SU-DHL-6 (cell line): ENCODE measurements at regions not wholly inside any gene's neighbourhood (a gene's known extent, or its start where the extent isn't known, plus 50 kb on each side); places are given as distances from the start of the nearest gene placed in this dataset.

Experiments
- H2AFZ ChIP-seq: fragments of 200-600 bp; sonication (generic); 2 replicates; pipeline ENCODE4 v1.6.1; 2014; ENCODE audit warnings: low read depth, mild to moderate bottlenecking, moderate library complexity, mixed read lengths, antibody characterized with exemption, low read length; ENCODE audit not compliant: severe bottlenecking
- H3F3A ChIP-seq: fragments of 200-600 bp; shearing (Covaris generic); 2 replicates; pipeline ENCODE4 v1.6.0; 2016; ENCODE audit warnings: antibody characterized with exemption, mild to moderate bottlenecking; ENCODE audit not compliant: insufficient read depth
- H3K27ac ChIP-seq: fragments of 200-600 bp; sonication (generic); 2 replicates; pipeline ENCODE4 v1.5.1; 2016; ENCODE audit warnings: low read depth, mild to moderate bottlenecking, low read length, moderate library complexity, mixed read lengths
- H3K27me3 ChIP-seq: fragments of 200-600 bp; sonication (generic), shearing (Covaris generic); 2 replicates; pipeline ENCODE4 v1.6.0; 2014; ENCODE audit warnings: mild to moderate bottlenecking, low read length
- H3K36me3 ChIP-seq: fragments of 200-600 bp; sonication (generic); 2 replicates; pipeline ENCODE4 v1.6.1; 2014; ENCODE audit warnings: mild to moderate bottlenecking, low read length, mixed read lengths
- H3K4me2 ChIP-seq: fragments of 300-600, 200-600 bp; shearing (Covaris generic), sonication (generic); 2 replicates; pipeline ENCODE4 v1.6.0; 2014; ENCODE audit warnings: low read length, low read depth, mild to moderate bottlenecking; ENCODE audit not compliant: poor library complexity, severe bottlenecking
- H3K4me3 ChIP-seq: fragments of 200-600 bp; sonication (generic); 2 replicates; pipeline ENCODE4 v1.5.1; 2014; ENCODE audit warnings: antibody characterized with exemption, low read length, mild to moderate bottlenecking, mixed read lengths; ENCODE audit not compliant: insufficient read depth, poor library complexity, severe bottlenecking
- H3K79me2 ChIP-seq: fragments of 200-600 bp; sonication (generic); 2 replicates; pipeline ENCODE4 v1.6.1; 2014; ENCODE audit warnings: mild to moderate bottlenecking, low read length, moderate library complexity; ENCODE audit not compliant: insufficient read depth
- H3K9ac ChIP-seq: fragments of 200-600 bp; sonication (generic); 2 replicates; pipeline ENCODE4 v1.7.0; 2014; ENCODE audit warnings: mild to moderate bottlenecking, low read length
- H3K9me2 ChIP-seq: fragments of 200-600 bp; sonication (generic); replicated peaks from 2 replicates; pipeline ENCODE4 v1.6.1; 2014; ENCODE audit warnings: low read length; ENCODE audit not compliant: insufficient read depth
- H3K9me3 ChIP-seq: fragments of 200-600 bp; sonication (generic); 2 replicates; pipeline ENCODE4 v1.6.1; 2014; ENCODE audit warnings: low read length, mixed read lengths; ENCODE audit not compliant: insufficient read depth
- H4K20me1 ChIP-seq: fragments of 200-600 bp; sonication (generic); 2 replicates; pipeline ENCODE4 v1.6.1; 2014; ENCODE audit warnings: low read depth, mild to moderate bottlenecking, antibody characterized with exemption, low read length, moderate library complexity, mixed read lengths
- EZH2phosphoT487 ChIP-seq: fragments of 200-600 bp; sonication (generic), shearing (Covaris generic); conservative IDR thresholded peaks from 2 replicates; pipeline ENCODE4 v1.6.1; 2018; ENCODE audit warnings: mild to moderate bottlenecking, antibody characterized with exemption, low read length, moderate library complexity, mixed read lengths
- TF ChIP-seq, protein P1 (sequence below): fragments of 200-600 bp; sonication (generic); IDR thresholded peaks from one replicate; pipeline ENCODE4 v1.5.1; 2017; ENCODE audit warnings: antibody characterized with exemption, mild to moderate bottlenecking, low read length, moderate library complexity; ENCODE audit not compliant: insufficient read depth, poor library complexity, severe bottlenecking

DNA sequence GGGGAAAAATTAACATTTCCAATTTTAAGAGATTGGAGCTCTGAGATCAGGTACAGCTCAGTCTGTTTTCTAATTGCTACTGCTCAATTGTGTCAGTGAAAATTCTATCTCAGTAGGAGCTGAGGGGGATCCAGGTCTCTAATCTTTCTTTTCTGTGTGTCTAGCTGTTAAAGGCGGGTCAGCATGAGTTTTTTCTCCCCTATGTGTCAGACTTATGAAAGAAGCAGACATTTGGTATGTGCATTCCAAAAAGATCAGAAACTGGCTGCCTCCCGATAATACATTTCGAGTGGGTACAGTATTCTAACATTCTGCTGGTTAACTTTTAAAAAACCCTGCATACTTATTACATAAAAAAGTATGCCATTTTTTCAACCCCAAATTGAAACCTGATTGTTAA, 72.4 kb downstream of the PCDH7 start:
- Histone ChIP-seq H4K20me1 (no peaks in the 10 kb centered on the region), H3K9ac (no peak overlapping the region), H3K4me2 (no peak overlapping the region), H3K9me3 (no peaks in the 10 kb centered on the region), H3K4me3 (no peak overlapping the region), H3K27ac (no peak overlapping the region), H3F3A (no peaks in the 10 kb centered on the region), H3K9me2 (no peaks in the 10 kb centered on the region), H3K79me2 (no peaks in the 10 kb centered on the region), H3K27me3 (no peaks in the 10 kb centered on the region), H2AFZ (no peak overlapping the region), H3K36me3 (no peaks in the 10 kb centered on the region)
- TF ChIP-seq, protein P1, sequence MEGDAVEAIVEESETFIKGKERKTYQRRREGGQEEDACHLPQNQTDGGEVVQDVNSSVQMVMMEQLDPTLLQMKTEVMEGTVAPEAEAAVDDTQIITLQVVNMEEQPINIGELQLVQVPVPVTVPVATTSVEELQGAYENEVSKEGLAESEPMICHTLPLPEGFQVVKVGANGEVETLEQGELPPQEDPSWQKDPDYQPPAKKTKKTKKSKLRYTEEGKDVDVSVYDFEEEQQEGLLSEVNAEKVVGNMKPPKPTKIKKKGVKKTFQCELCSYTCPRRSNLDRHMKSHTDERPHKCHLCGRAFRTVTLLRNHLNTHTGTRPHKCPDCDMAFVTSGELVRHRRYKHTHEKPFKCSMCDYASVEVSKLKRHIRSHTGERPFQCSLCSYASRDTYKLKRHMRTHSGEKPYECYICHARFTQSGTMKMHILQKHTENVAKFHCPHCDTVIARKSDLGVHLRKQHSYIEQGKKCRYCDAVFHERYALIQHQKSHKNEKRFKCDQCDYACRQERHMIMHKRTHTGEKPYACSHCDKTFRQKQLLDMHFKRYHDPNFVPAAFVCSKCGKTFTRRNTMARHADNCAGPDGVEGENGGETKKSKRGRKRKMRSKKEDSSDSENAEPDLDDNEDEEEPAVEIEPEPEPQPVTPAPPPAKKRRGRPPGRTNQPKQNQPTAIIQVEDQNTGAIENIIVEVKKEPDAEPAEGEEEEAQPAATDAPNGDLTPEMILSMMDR, result no peak
- no peak for TF ChIP-seq EZH2phosphoT487

DNA sequence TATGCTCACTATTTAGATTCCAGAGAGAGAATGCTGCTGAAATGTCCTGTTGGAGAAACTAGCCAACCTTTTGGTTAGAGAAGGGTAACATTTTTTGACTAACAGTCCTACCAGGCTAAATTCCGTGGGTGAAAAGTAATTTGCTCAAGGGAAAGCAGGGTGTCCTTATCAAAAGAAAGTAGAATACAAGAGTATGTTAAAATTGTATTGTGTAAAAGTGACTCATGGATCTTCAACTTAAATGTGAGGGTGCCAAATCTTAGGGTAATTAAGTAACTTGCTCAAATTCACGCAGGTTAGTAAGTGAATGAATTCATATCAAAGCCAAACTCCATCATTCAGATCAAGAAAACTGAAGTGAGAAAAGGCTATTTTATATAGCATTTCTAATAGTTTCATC, 81.7 kb downstream of the PCDH7 start:
- Histone ChIP-seq H3K27ac (no peak overlapping the region), H3K9me3 (no peaks in the 10 kb centered on the region), H3K9me2 (no peaks in the 10 kb centered on the region), H3K36me3 (no peaks in the 10 kb centered on the region), H3K9ac (no peak overlapping the region), H3K79me2 (no peaks in the 10 kb centered on the region), H3K4me3 (no peak overlapping the region), H3F3A (no peaks in the 10 kb centered on the region), H2AFZ (no peak overlapping the region), H4K20me1 (no peaks in the 10 kb centered on the region), H3K27me3 (no peaks in the 10 kb centered on the region), H3K4me2 (no peak overlapping the region)
- TF ChIP-seq, protein P1, result no peak
- no peak for TF ChIP-seq EZH2phosphoT487

DNA sequence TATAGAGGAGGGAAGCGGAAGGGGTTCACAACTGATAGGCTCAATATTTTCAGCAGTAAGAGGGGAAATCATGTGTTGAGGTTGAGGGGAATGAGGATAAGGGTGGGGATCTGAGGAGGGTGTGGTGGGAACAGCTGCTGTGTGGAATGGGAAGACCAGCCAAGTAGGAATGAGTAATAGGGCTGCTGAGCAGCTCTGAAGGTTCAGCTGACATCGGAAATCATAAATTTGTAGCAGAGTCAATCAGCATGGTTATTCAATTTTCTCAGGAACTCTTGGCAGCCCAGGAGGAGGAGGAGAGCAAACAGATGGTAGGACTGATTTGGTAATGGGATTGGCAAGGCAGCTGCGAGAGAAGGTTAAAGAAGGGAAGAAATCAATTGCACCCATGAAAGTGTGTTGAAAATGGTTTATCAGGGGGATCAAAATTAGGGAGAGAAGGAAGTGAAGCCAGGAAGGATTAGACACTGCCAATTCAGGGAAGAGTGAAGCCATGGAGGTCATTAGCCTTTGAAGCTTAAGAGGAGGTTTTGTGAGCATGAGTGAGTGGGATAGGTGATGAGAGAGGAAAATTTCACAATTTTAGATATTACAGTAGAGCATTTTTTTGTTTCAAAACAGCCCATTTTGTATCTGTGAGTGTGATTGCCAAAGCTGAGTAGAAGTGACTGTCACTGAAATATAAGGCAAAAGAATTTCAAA, 82.6 kb downstream of the PCDH7 start:
- Histone ChIP-seq H3F3A (no peaks in the 10 kb centered on the region), H3K9me2 (no peaks in the 10 kb centered on the region), H4K20me1 (no peaks in the 10 kb centered on the region), H3K4me3 (no peak overlapping the region), H3K79me2 (no peaks in the 10 kb centered on the region), H2AFZ (no peak overlapping the region), H3K9me3 (no peaks in the 10 kb centered on the region), H3K4me2 (no peak overlapping the region), H3K36me3 (no peaks in the 10 kb centered on the region), H3K27me3 (no peaks in the 10 kb centered on the region), H3K9ac (no peak overlapping the region), H3K27ac (no peak overlapping the region)
- TF ChIP-seq, protein P1, result no peak
- no peak for TF ChIP-seq EZH2phosphoT487
